GM18511 (cell line): ENCODE measurements at regions not wholly inside any gene's neighbourhood (a gene's known extent, or its start where the extent isn't known, plus 50 kb on each side); places are given as distances from the start of the nearest gene placed in this dataset.

Experiments used
- ATAC-seq: cut with Tn5 transposase; IDR thresholded peaks from one replicate; pipeline ENCODE4 v1.9.1; 2021; ENCODE audit warnings: mild to moderate bottlenecking, moderate library complexity; ENCODE audit not compliant: unreplicated experiment

DNA sequence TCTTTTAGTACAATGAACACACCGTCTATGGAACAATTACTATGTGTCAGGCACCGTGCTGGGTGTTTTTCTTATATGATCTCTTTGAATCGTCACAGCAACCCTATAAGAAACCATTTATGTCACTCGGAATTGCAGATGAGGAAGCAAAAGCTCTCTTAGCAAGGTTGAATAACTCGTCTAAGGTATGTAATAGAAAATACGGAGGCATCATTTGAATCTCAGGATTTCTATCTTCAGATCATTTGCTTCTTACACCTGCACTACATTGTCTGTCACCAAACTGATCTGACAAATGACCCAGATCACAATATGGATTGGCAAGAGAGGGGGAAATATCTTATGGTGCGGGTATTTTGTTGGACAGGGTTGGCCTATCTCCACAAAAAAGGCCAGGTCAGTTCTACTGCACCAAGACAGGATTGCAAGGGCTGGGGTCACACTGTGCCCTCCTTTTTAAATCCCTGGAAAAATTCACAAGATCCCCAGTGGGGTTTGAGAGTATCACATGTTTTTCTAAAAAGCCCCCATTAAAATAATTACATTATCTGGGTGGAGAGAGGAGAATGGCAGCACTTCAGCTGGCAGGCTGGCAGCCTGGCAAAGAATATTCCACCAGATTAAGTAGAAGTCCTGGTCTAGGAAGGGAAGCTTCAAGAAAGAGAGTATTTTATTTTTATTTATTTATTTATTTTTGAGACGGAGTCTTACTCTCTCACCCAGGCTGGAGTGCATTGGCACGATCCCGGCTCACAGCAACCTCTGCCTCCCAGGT, 110.7 kb upstream of the CLMP start:
- ATAC-seq = no peak

DNA sequence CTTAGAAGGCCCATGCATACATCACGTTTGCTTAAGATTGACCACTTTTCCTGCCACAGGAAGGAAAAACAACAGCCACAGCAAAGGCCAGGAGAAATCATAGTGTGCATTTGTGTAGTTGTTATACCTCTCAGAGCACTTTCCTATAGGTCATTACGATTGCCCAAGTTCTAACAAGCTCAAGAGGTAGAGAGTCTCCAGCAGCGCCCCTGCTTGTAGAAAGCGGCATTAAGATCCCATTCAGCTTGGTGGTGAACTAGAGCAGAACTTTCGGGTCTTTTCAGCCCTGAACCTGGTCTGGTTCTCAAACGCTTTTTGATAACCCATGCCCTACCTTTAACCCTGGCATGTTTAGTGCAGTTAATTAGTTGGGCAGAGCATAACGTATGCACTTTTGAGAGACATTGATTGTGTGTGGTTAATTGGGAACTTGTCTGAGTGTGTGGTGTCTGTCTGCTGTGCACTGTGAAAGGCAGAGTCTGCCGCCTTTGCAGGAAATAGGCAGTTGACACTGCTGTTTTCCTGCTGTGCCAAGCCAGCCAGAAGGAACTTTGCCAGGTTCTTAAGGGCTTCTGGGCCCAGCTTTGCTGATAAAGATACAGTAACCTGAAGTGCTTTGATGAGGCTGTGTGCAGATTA, 109.9 kb upstream of the CLMP start:
- no peak for ATAC-seq

DNA sequence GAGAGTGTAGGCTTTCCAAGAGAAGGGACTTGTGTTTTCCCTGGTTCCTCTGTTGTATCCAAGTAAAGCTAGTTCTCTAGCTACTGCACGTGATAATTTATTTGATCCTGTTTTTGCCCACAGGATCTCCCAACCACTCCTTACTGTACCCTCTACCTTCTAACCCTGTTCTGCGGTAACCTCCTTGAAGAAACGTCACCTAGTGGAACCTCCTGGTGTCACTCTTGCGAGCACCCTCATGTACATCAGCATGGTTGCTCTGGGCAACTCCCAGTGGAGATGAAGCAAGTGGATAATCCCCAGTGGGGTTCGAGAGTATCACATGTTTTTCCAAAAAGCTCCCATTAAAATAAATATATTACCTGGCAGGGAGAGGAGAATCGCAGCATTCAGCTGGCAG, 108.9 kb upstream of the CLMP start:
- ATAC-seq = no peak

DNA sequence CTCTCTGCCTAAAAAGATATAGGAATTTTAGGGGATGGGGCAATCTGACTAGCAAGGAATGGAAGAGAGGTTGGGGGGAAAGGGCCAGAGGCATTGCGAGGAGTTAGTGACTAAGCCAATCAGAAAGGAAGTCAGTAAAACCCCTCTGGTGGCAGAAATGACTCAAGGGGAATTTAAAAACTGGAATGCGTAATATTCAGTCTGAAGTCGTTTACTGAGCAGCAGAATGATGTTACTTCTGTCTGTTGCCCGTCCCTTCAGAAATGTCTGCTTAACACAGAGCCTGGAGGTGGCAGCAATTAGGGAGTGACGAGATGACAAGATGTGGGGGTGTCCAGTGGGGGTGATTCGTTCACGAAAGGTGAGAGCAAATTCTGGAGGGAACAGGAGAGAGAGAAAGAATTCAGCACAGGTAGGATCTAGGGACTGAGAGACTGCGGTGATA, 107.7 kb upstream of the CLMP start:
- peak; percentile 47 for ATAC-seq

DNA sequence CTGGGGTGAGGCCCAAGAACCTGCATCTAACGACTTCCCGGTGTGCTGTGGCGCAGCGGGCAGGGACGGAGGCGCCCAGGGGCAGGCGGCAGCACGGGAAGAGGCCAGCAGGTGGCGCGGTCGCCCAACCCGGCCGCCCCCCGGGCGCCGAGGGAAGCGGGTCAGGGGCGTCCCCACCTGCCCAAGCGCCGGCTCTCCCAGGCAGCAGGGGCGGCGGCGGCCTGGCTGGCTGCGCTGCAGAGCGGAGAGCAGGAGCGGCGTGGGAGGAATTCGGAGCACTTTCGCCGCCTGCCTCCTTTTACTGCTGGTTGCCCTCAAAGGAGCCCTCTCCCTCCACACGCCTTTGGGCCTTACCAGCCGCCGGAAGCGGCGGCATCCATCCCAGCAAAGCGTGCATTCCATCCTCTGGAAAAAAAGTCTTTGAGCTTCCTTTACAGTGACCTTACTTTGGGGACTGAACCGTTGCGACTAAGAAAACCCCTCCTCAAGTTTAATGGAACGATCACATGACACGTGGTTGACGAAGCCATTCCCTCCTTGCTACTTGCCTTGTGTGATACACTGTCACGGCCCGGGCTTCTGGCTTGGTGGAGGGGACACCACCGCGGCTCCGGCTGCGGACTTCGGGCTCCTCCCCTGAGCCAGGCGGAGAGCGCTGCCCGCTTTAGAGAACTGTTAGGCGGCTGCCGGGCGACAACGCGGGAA, 106.8 kb upstream of the CLMP start:
- peak; percentile 83 for ATAC-seq

DNA sequence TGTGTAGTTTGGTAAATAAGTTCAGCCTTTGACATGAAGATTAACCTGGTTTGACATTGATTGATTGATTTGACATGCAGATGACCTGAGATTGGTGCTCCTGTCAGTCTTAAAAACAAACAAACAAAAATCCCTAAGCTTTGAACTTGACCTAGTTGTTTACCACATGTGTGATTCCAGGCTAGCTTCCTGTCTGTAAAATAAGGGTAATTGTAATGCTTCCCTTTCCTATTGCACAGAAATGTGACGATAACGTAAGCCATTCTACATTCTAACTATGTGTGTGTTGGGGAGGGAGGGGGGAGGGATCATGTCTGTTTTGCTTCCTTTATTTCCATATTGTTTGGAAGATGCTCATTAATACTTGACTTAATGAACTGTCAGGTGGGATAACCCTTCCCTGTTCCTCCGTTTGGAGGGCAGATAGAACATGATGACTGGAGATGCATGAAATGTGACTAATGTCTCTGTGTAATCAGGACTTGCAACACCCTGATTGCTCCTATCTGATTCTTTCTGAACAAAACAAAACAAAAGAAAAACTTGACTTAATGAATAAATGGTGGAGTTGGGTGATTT, 106.1 kb upstream of the CLMP start:
- ATAC-seq = no peak

DNA sequence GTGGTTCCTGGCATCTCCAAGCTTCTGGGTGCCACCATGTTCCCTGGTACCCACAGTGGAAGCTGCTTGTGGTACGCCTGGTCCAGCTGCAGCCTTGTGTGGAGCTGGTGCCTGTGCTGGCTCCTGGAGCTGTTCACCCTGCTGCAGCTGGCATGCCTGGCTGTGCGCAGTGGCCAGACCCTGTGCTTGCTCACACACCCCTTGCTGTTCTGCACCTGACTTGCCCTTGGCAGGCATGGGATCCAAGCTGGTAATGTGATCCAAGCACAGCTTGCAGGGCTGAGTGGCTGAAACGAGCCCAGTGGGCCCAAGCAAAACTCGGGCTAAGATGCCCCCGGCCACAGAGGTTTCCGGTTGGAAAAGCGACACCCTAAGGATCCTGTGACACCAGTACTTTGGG, 104.7 kb upstream of the CLMP start:
- no peak for ATAC-seq

DNA sequence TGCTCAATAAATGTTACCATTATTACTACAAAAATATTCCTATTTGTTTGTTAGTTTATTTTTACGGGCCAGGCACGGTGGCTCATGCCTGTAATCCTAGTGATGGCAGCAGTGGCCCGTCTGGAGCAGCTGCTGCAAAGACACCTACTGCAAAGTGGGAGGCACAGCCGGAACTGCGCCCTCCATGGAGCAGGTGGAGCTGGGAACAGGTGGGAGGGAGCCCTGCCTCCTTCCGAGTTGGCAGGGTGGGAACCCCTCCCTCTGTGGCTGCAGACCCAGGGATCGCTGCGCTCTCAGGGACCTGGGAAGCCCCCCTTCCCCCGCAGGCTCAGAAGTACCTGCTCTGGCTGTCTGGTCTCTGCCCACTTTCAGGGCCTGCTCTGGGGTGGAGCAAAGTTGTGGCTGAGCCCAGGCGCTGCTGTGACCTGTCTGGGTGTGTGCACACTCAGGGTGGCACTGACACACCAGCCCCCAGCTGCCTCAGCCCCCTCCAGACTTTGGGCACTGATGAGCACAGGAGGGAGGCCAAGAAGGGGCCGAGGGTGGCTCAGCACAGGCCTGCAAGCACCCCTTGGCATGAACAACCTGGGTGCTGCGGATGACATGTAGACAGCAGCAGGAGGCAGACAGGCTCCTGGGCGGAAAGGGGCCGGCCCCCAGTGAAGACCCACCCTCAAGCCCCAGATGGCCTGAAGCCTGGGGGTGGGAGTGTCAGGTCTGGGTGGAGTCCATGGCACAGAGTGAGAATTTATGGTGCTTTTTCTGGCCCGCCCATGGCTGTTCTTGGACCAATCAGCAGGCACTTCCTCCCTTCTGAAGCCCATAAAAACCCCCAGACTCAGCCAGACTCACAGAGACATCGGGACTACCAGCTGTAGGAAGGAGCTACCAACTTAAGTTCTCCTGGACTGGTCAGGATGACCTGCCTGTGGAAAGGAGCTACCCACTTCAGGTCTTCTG, 103.7 kb upstream of the CLMP start:
- ATAC-seq = no peak

DNA sequence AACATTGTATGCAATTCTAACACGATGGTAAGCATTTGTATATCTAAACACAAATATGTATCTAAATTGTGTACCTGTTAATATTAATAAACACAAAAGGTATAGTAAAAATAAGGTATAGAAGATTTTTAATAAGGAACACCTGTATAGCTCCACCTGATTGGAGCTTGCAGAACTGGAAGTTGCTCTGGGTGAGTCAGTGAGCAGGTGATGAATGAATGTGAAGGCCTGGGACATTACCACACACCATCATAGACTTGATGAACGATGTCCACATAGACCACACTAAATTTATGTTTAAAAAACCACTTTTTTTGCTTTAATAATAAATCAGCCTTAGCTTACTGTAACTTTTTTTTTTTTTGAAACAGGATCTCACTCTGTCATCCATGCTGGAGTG, 97.6 kb upstream of the CLMP start:
- ATAC-seq = no peak

DNA sequence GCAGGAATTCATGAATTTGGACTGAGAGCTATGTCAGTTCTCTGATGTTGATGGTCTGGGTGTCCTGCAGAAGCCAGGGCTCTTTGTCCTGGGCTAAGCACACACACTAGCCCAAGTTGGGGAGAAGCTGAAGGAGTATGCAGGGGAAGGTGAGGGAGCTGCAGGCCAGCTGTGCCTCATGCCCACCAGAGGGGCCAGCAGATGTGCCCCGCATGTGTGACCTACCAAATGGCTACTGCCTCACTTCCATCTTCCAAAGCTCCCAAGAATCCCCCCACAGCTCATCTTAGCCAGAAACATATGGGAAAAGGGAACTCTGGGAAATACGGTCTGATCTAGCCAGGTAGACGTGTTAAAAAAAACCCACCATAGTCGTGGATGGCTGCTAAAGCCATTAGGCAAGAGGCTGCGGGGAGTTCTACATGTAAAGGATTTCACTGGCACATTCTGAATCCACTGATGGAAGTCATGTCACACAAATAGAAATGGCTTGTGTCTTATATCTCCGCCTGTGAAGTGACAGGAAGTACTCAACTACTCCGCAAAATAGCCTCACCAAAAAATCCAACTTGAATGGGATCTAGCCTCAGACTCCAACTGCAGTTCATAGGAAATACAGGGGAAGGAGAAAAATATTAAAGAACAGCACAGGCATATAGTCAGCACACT, 96.3 kb upstream of the CLMP start:
- ATAC-seq = no peak

DNA sequence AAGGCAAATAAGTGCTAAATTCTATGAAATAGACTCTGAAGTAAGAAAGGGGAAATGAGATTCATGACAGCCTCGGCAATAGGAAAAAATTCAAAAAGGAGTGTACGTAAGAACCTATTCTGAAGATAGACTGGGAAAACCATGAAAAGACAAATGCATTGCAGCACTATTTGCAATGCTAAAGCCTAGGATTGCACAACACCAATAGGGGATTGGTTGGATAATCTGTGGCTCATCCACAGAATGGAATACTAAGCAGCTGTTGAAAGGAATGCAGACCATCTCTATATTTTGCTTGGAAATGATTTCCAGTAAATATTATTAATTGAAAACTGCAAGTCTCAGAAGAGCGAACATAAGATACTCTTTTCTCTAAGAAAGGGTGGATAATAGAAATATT, 91.7 kb upstream of the CLMP start:
- ATAC-seq = no peak

DNA sequence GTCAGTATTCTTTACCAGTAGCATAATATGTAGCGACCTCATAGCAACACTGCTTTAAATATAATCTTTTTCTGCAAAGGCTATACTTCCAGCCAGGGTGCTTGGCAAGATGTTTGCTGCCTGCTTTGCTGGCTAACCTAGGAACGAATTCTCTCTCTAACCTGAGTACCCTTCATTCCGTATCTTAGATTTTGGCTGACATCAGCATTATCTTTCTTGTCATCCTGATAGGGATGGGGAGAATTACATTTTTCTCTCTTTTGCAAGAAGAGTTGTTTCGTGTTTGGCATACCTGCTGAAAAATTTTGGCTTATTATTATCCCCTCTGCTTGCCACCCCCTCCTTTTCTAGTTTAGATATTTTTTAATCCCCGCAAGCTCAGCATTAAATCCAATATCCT, 91.2 kb upstream of the CLMP start:
- ATAC-seq = no peak

DNA sequence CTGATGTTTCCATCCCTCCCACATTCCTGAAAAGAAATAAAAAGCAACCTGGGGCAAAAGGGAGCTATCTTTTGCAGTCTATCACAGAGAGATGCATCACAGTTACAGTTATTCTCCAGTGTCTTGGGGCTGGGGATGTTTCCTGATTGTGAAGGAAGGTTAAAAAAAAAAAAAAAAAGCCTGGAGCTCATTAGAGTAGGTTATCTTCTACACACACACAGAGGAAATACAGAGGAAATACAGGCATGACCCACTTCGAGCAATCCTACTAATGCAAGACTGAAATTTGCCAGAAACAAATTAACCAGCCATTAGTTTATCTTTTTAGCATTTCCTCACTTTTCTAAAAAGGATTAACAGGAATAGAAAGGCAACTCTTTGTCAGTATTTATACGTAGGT, 89.4 kb upstream of the CLMP start:
- ATAC-seq = no peak

DNA sequence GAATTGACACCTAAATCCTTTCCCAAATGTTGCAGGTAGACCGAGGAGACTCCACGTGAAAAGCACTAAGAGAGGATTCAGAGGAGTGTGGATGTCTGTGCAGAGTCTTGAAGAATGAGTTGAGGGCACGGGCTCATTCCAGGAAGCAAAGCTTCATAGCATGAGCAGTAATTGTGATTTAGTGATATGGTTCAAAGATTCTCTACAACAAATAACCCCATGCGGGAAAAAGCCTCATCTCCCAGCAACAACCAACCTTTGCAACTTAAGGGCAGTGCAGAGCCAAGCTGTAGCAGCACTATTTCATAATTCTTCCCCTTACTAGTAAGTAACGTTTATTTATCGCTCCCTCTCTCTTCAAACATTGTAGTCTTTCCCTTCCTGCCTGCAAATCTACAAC, 87.5 kb upstream of the CLMP start:
- ATAC-seq = no peak

DNA sequence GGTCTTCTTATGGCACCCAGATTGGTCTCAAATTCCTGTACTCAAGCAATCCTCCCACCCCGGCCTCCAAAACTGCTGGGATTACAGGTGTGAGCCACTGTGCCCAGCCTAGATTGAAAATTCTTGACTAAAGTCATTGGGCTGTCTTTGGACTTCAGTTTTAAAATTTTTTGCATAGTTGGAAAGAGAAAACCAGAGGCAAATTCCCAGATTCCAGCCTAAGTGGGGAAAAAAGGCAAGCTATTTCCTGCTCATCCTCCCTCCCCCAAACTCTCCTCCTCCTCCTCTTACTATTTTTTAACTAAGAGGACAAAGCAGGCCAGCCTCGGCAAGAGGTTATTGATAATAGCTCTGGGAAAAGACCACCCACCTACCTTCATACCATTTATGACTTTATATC, 78.6 kb upstream of the CLMP start:
- no peak for ATAC-seq

DNA sequence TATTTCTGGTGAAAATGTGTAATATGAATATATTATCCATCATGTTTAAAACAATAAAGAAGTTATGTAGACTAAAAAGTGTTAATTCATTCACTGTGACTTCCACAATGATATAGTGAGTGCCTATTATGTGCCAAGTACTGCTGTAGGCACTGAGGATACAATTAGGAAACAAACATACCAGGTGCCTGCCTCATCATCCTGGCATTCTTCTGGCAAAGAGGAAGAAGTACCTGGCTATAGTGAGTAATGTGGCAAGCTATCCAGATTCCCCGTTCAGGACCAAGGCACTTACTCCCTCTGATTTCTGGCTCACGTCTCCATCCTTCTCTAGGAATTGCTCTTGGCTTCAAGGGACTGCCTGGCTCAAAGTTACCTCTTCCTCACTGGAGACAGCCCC, 77.5 kb upstream of the CLMP start:
- no peak for ATAC-seq

DNA sequence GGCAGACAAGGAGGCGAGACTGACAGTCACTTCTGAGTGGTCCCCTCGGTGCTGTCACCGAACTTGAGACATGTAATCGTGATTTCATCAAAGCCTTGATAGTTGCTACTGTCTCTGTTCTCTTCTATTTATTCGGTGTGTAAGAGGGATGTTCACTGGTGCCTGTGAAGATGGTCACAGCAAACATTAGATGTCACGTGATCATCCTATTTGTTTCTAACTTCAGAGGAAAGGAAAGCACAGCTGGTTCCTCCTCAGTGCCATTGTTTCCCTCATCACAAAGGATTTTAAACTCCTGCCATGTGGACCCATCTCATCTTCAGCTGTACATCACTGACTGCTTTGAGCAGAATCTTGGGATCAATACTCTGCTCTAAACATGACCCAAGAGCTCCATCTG, 73.1 kb upstream of the CLMP start:
- no peak for ATAC-seq

DNA sequence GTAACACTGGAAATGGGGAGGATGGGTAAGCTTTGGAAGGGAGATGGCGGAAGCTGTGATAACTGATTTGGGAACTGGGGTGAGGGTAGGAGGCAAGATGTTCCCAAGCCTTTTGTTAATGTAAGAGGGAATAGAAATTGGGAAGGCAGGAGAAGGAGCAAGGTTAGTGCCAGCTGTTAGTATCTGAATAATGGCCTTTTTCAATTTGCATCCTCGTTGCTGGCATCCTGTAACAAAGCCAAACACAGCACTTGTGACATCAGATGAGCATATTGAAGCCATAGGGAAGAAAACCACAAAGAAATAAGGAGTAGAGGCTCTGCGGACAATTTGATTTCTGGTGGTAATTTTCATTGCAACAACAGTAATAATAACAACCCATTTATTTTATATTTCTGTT, 70.9 kb upstream of the CLMP start:
- no peak for ATAC-seq

DNA sequence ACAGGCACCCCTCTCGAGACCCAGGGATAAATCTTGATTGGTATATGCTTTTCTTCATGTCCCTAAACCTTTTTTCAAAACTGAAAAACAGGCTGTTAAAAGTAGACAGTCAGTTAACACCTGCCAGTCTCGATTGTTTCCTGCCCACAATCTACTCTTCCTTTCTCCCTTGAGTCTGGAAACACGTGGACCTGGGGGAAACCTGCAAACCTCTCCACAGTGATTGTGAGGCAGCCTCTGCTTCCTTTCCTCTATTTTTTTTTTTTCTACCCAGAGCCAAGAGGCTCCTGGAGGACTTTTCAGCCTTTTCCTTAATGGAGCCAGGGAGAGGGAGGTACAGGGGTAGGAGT, 69.4 kb upstream of the CLMP start:
- peak; percentile 30 for ATAC-seq
